ENCODE measurements at regions not wholly inside any gene's neighbourhood (a gene's known extent, or its start where the extent isn't known, plus 50 kb on each side); places are given as distances from the start of the nearest gene placed in this dataset.

DNA sequence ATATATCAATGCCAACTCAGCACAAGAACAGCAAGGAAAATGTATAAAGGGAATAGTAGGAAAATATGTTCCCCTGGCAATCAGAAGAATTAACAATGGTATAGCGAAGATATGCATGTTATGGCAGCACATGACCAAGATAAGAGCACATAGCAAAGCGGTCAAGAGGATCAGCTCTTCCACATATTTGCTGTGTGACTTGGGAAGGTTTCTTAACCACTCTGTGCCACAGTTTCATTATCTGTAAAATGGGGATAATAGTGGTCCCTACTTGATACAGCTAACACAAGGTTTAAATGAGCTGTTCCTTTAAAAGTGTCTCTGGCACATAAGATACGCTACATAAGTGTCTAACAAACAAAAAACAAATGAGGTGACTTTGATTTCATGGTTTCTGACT is 77.9 kb upstream of the PIP5K1B start:
- TF ChIP-seq, protein P1, sequence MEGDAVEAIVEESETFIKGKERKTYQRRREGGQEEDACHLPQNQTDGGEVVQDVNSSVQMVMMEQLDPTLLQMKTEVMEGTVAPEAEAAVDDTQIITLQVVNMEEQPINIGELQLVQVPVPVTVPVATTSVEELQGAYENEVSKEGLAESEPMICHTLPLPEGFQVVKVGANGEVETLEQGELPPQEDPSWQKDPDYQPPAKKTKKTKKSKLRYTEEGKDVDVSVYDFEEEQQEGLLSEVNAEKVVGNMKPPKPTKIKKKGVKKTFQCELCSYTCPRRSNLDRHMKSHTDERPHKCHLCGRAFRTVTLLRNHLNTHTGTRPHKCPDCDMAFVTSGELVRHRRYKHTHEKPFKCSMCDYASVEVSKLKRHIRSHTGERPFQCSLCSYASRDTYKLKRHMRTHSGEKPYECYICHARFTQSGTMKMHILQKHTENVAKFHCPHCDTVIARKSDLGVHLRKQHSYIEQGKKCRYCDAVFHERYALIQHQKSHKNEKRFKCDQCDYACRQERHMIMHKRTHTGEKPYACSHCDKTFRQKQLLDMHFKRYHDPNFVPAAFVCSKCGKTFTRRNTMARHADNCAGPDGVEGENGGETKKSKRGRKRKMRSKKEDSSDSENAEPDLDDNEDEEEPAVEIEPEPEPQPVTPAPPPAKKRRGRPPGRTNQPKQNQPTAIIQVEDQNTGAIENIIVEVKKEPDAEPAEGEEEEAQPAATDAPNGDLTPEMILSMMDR (IDR thresholded peaks at IDR 0.05) = no peak
- TF ChIP-seq POLR2A (IDR thresholded peaks at IDR 0.05) = no peak

Measured in vagina (tissue), 2 donors.